CD14-positive monocyte (primary cell): ENCODE measurements at regions not wholly inside any gene's neighbourhood (a gene's known extent, or its start where the extent isn't known, plus 50 kb on each side); places are given as distances from the start of the nearest gene placed in this dataset.

ENCODE experiments used
- DNase-seq, 3 donors: peaks; one replicate each; pipeline ENCODE4 v3.0.0-alpha.2; 2011 to 2022
- H2AFZ ChIP-seq: 2 replicates; pipeline ENCODE4 v1.6.0; 2012; ENCODE audit warnings: mild to moderate bottlenecking, low read depth, low read length, inconsistent platforms; ENCODE audit not compliant: insufficient read depth, poor library complexity, severe bottlenecking
- H3K27ac ChIP-seq, 2 donors: 1 replicate in 1 of 2; 2 replicates in 1 of 2; pipeline ENCODE4 v1.5.1; 2012 to 2013; ENCODE audit warnings: low read length in 2 of 2, control low read depth in 1 of 2, inconsistent platforms in 1 of 2, low read depth in 1 of 2, mild to moderate bottlenecking in 1 of 2
- H3K27me3 ChIP-seq, 2 donors: one replicate each; pipeline versions ENCODE4 v1.6.0 to v1.6.1; 2011 to 2013; ENCODE audit warnings: low read length in 2 of 2; ENCODE audit not compliant: control insufficient read depth in 2 of 2, insufficient read depth in 2 of 2
- H3K36me3 ChIP-seq, 2 donors: replicated peaks in 1 of 2; 1 replicate in 1 of 2; 2 replicates in 1 of 2; pipeline versions ENCODE4 v1.5.1 to v1.6.1; 2012 to 2013; ENCODE audit warnings: low read length in 2 of 2, control low read depth in 1 of 2, inconsistent platforms in 1 of 2, mild to moderate bottlenecking in 1 of 2; ENCODE audit not compliant: insufficient read depth in 2 of 2, control insufficient read depth in 1 of 2
- H3K4me1 ChIP-seq, 2 donors: 1 replicate in 1 of 2; 2 replicates in 1 of 2; pipeline versions ENCODE4 v1.5.1 to v1.6.1; 2012 to 2013; ENCODE audit warnings: low read length in 2 of 2, control low read depth in 1 of 2, inconsistent platforms in 1 of 2, mild to moderate bottlenecking in 1 of 2, moderate library complexity in 1 of 2; ENCODE audit not compliant: insufficient read depth in 2 of 2, control insufficient read depth in 1 of 2
- H3K4me2 ChIP-seq: replicated peaks from 2 replicates; pipeline ENCODE3; 2012; ENCODE audit warnings: low read length, moderate library complexity, mild to moderate bottlenecking; ENCODE audit not compliant: poor library complexity, severe bottlenecking; ENCODE audit errors: extremely low read depth
- H3K4me3 ChIP-seq, 3 experiments: fragments of 200-600 bp in 1 of 3; sonication (generic) in 1 of 3; replicated peaks in 1 of 3; 1 replicate in 2 of 3; 2 replicates in 1 of 3; pipeline ENCODE4 v1.5.1; 2011 to 2013; ENCODE audit warnings: low read length in 3 of 3, mild to moderate bottlenecking in 3 of 3, control low read depth in 2 of 3, low read depth in 2 of 3, inconsistent platforms in 1 of 3, moderate library complexity in 1 of 3
- H3K79me2 ChIP-seq: 2 replicates; pipeline ENCODE4 v1.6.0; 2012; ENCODE audit warnings: mild to moderate bottlenecking, control low read depth, inconsistent platforms, low read length, moderate library complexity; ENCODE audit not compliant: insufficient read depth
- H3K9ac ChIP-seq: 2 replicates; pipeline ENCODE4 v1.6.0; 2017; ENCODE audit warnings: low read length, mild to moderate bottlenecking; ENCODE audit not compliant: insufficient read depth, poor library complexity, severe bottlenecking
- H3K9me3 ChIP-seq, 2 donors: replicated peaks in 1 of 2; 1 replicate in 1 of 2; 2 replicates in 1 of 2; pipeline versions ENCODE4 v1.5.1 to v1.6.1; 2012 to 2013; ENCODE audit warnings: low read length in 2 of 2, control low read depth in 1 of 2; ENCODE audit not compliant: control insufficient read depth in 1 of 2, insufficient read depth in 1 of 2
- H4K20me1 ChIP-seq: 2 replicates; pipeline ENCODE4 v1.6.0; 2012; ENCODE audit warnings: mild to moderate bottlenecking, low read length, control low read depth, moderate library complexity; ENCODE audit not compliant: insufficient read depth
- H3K27ac Mint-ChIP-seq, 7 donors: one replicate each; pipeline ENCODE4 v1.8.0; 2020; ENCODE audit warnings: mild to moderate bottlenecking in 7 of 7, mixed read lengths in 7 of 7, moderate library complexity in 6 of 7, inconsistent platforms in 2 of 7
- H3K27me3 Mint-ChIP-seq, 3 donors: one replicate each; pipeline ENCODE4 v1.8.0; 2021 to 2022; ENCODE audit warnings: low read depth in 3 of 3, mild to moderate bottlenecking in 3 of 3, mixed read lengths in 3 of 3, moderate library complexity in 3 of 3, inconsistent platforms in 1 of 3
- H3K36me3 Mint-ChIP-seq, 2 donors: one replicate each; pipeline ENCODE4 v1.8.0; 2020; ENCODE audit warnings: mixed read lengths in 2 of 2, inconsistent platforms in 1 of 2, mild to moderate bottlenecking in 1 of 2
- H3K4me1 Mint-ChIP-seq: one replicate; pipeline ENCODE4 v1.8.0; 2020; ENCODE audit warnings: mild to moderate bottlenecking, mixed read lengths
- H3K4me3 Mint-ChIP-seq, 2 donors: one replicate each; pipeline ENCODE4 v1.8.0; 2020; ENCODE audit warnings: mild to moderate bottlenecking in 2 of 2, mixed read lengths in 2 of 2, moderate library complexity in 1 of 2
- H3K9me3 Mint-ChIP-seq, 7 donors: one replicate each; pipeline ENCODE4 v1.8.0; 2020 to 2022; ENCODE audit warnings: mixed read lengths in 7 of 7, mild to moderate bottlenecking in 6 of 7, moderate library complexity in 6 of 7, inconsistent platforms in 2 of 7
- CTCF ChIP-seq: fragments of 200-600 bp; IDR thresholded peaks from one replicate; pipeline ENCODE4 v1.8.0; 2022; ENCODE audit warnings: antibody characterized with exemption, mild to moderate bottlenecking
- WGBS: methylation state at CpG from one replicate; pipeline ENCODE4 v1.1.5; 2013; ENCODE audit warnings: missing lambda C conversion rate; ENCODE audit not compliant: insufficient coverage; 5-methylcytosine and 5-hydroxymethylcytosine counted together
- intact Hi-C, 2 donors: fragments of 100-400 bp; cut with micrococcal nuclease; formaldehyde crosslinking; loops; one replicate each; pipeline versions ENCODE4 v1.15.0 to v1.15.1; 2023

- intact Hi-C loops = no loop called here
- 67% methylated on average over 1 of the region's 1 CpG for WGBS
Measured at GRCh38 chr1:232109391-232109790, 482.8 kb downstream of the DISC1 start.

GRCh38 chr1:232108598-232108997 is 482.0 kb downstream of the DISC1 start:
- no peaks in the 10 kb centered on the region for H3K36me3 ChIP-seq
- no peaks in the 10 kb centered on the region for H3K9me3 ChIP-seq
- peaks cover 4 to 22% (median 15%) of the 10 kb centered on the region in 3 donors for H3K27me3 Mint-ChIP-seq
- 88% methylated on average over 3 of the region's 3 CpGs for WGBS
- H2AFZ ChIP-seq = no peak overlapping the region
- no peak overlapping the region for H3K27ac Mint-ChIP-seq
- H3K4me3 Mint-ChIP-seq = no peak overlapping the region
- peaks cover 0 to 7% (median 0%) of the 10 kb centered on the region in 7 donors for H3K9me3 Mint-ChIP-seq
- H4K20me1 ChIP-seq = no peaks in the 10 kb centered on the region
- DNase-seq = no peak
- no peaks in the 10 kb centered on the region for H3K79me2 ChIP-seq
- no peaks in the 10 kb centered on the region for H3K4me1 Mint-ChIP-seq
- no peak overlapping the region for H3K4me3 ChIP-seq
- H3K4me2 ChIP-seq = no peak overlapping the region
- intact Hi-C loops = no loop called here
- H3K9ac ChIP-seq = no peak overlapping the region
- peaks cover 20 to 22% of the 10 kb centered on the region in 2 donors for H3K27me3 ChIP-seq
- H3K27ac ChIP-seq = no peak overlapping the region
- no peak for TF ChIP-seq CTCF
- H3K36me3 Mint-ChIP-seq = no peaks in the 10 kb centered on the region
- H3K4me1 ChIP-seq = no peaks in the 10 kb centered on the region

More at GRCh38 chr1:232109391-232109790, 482.8 kb downstream of the DISC1 start:
- Histone ChIP-seq H3K9ac (no peak overlapping the region), H3K36me3 (no peaks in the 10 kb centered on the region), H3K4me1 (no peaks in the 10 kb centered on the region), H3K9me3 (no peaks in the 10 kb centered on the region), H3K4me2 (no peak overlapping the region), H3K27ac (no peak overlapping the region), H3K4me3 (no peak overlapping the region), H3K27me3 (peaks cover 20 to 22% of the 10 kb centered on the region in 2 donors), H3K79me2 (no peaks in the 10 kb centered on the region), H2AFZ (no peak overlapping the region), H4K20me1 (no peaks in the 10 kb centered on the region)
- peaks cover 0 to 7% (median 0%) of the 10 kb centered on the region in 7 donors for H3K9me3 Mint-ChIP-seq
- no peak overlapping the region for H3K4me3 Mint-ChIP-seq
- no peak overlapping the region for H3K27ac Mint-ChIP-seq
- H3K27me3 Mint-ChIP-seq = peaks cover 4 to 22% (median 15%) of the 10 kb centered on the region in 3 donors
- no peaks in the 10 kb centered on the region for H3K4me1 Mint-ChIP-seq
- no peaks in the 10 kb centered on the region for H3K36me3 Mint-ChIP-seq
- no peak for DNase-seq
- TF ChIP-seq CTCF = no peak
